AG09309 (cell line): ENCODE measurements at regions not wholly inside any gene's neighbourhood (a gene's known extent, or its start where the extent isn't known, plus 50 kb on each side); places are given as distances from the start of the nearest gene placed in this dataset.
"Not testable (repeated sequence)": the region's sequence is repeated elsewhere in the genome, so short reads cannot be mapped to it uniquely, and the experiment has no call there.

Experiments used
- DNase-seq: peaks from one replicate; pipeline ENCODE4 v3.0.0-alpha.2; 2010; ENCODE audit warnings: low read depth
- H3K4me3 ChIP-seq: 2 replicates; pipeline ENCODE4 v1.5.1; 2011; ENCODE audit warnings: mild to moderate bottlenecking, low read depth, low read length, moderate library complexity; ENCODE audit not compliant: control insufficient read depth
- CTCF ChIP-seq: IDR thresholded peaks from 2 replicates; pipeline ENCODE4 v1.5.1; 2011; ENCODE audit warnings: mild to moderate bottlenecking, low read depth, low read length, inconsistent platforms; ENCODE audit not compliant: insufficient read depth, control insufficient read depth; ENCODE audit errors: missing control alignments

- no peak for TF ChIP-seq CTCF
- DNase-seq, result no peak
- H3K4me3 ChIP-seq, result no peak overlapping the region
These were observed 315.4 kb upstream of the LRRC3B start for GRCh38 chr3:26307192-26307591.

GRCh38 chr3:26307787-26308186, 314.8 kb upstream of the LRRC3B start:
- no peak overlapping the region for H3K4me3 ChIP-seq
- TF ChIP-seq CTCF, result no peak
- no peak for DNase-seq

GRCh38 chr3:26308454-26308853, 314.1 kb upstream of the LRRC3B start:
- DNase-seq, result no peak
- no peak overlapping the region for H3K4me3 ChIP-seq
- no peak for TF ChIP-seq CTCF

- not testable (repeated sequence) for H3K4me3 ChIP-seq, DNase-seq
These were observed 313.0 kb upstream of the LRRC3B start for GRCh38 chr3:26309536-26309935.

- H3K4me3 ChIP-seq, result no peak overlapping the region
- no peak for DNase-seq
- no peak for TF ChIP-seq CTCF
These were observed 309.8 kb upstream of the LRRC3B start for GRCh38 chr3:26312816-26313215.

GRCh38 chr3:26316472-26316871, 306.1 kb upstream of the LRRC3B start:
- DNase-seq, result no peak
- no peak for TF ChIP-seq CTCF
- no peak overlapping the region for H3K4me3 ChIP-seq

- H3K4me3 ChIP-seq, DNase-seq: not testable (repeated sequence)
These were observed 298.8 kb upstream of the LRRC3B start for GRCh38 chr3:26323741-26324140.

- H3K4me3 ChIP-seq, result no peak overlapping the region
- no peak for DNase-seq
- TF ChIP-seq CTCF, result no peak
These were observed 282.6 kb upstream of the LRRC3B start for GRCh38 chr3:26340001-26340400.
